Gastroesophageal sphincter (tissue), 3 donors: ENCODE measurements at regions not wholly inside any gene's neighbourhood (a gene's known extent, or its start where the extent isn't known, plus 50 kb on each side); places are given as distances from the start of the nearest gene placed in this dataset.

Experiments used
- POLR2A ChIP-seq, 2 donors: fragments of 450-650 bp; IDR thresholded peaks; one replicate each; pipeline ENCODE4 v1.6.1; 2017; ENCODE audit warnings: antibody characterized with exemption in 2 of 2, mild to moderate bottlenecking in 2 of 2, moderate library complexity in 1 of 2
- POLR2AphosphoS5 ChIP-seq: sonication (generic); formaldehyde crosslinking; IDR thresholded peaks from one replicate; pipeline ENCODE4 v1.6.1; 2017; ENCODE audit warnings: antibody characterized with exemption
- TF ChIP-seq, protein P1 (sequence below), 4 experiments: fragments of 200-600 bp in 2 of 4; fragments of 450-650 bp in 2 of 4; sonication (generic) in 1 of 4; IDR thresholded peaks; one replicate each; pipeline ENCODE4 v1.5.1; 2017 to 2019; ENCODE audit warnings: antibody characterized with exemption in 4 of 4, mild to moderate bottlenecking in 2 of 4, moderate library complexity in 2 of 4

DNA sequence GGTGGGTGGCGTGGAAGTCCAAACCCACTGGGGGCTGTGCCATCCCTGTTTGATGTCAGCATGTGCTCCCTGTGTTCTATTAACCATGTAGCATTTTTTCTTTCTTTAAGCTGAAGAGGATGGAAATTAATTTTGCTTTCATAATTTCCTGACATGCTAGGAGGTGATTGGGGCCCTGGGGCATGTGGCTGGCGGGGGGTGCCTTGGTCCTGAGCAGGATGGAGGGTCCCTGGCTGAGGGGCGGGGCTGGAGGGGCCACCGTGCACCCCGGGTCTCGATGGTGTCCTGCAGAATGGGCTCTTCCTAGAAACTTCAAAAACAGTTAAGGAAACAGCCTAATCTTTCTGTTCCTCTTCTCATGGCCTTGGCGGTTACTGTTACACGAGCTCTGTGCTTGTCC is 69.3 kb upstream of the IRX4 start:
- TF ChIP-seq, protein P1, sequence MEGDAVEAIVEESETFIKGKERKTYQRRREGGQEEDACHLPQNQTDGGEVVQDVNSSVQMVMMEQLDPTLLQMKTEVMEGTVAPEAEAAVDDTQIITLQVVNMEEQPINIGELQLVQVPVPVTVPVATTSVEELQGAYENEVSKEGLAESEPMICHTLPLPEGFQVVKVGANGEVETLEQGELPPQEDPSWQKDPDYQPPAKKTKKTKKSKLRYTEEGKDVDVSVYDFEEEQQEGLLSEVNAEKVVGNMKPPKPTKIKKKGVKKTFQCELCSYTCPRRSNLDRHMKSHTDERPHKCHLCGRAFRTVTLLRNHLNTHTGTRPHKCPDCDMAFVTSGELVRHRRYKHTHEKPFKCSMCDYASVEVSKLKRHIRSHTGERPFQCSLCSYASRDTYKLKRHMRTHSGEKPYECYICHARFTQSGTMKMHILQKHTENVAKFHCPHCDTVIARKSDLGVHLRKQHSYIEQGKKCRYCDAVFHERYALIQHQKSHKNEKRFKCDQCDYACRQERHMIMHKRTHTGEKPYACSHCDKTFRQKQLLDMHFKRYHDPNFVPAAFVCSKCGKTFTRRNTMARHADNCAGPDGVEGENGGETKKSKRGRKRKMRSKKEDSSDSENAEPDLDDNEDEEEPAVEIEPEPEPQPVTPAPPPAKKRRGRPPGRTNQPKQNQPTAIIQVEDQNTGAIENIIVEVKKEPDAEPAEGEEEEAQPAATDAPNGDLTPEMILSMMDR (IDR thresholded peaks at IDR 0.05), result no peak
- TF ChIP-seq POLR2A (IDR thresholded peaks at IDR 0.05) (no peak), POLR2AphosphoS5 (no peak)
